Smooth muscle cell (in vitro differentiated cells): ENCODE measurements at regions not wholly inside any gene's neighbourhood (a gene's known extent, or its start where the extent isn't known, plus 50 kb on each side); places are given as distances from the start of the nearest gene placed in this dataset.

Source experiments
- DNase-seq: peaks from one replicate; lab custom pipeline; 2025; ENCODE audit not compliant: unreplicated experiment; lab: John Stamatoyannopoulos, UW
- H2AFZ ChIP-seq: fragments of 200-600 bp; sonication (generic); 2 replicates; pipeline ENCODE4 v1.6.0; 2016; ENCODE audit warnings: antibody characterized with exemption, low read depth, mild to moderate bottlenecking
- H3F3A ChIP-seq: fragments of 200-600 bp; sonication (generic); 2 replicates; pipeline ENCODE4 v1.6.0; 2017; ENCODE audit warnings: antibody characterized with exemption, low read depth
- H3K27ac ChIP-seq: fragments of 200-600 bp; sonication (generic); 2 replicates; pipeline ENCODE4 v1.5.1; 2016; ENCODE audit warnings: low read depth, mild to moderate bottlenecking
- H3K27me3 ChIP-seq: fragments of 200-600 bp; sonication (generic); 2 replicates; pipeline ENCODE4 v1.6.1; 2016; ENCODE audit warnings: low read depth, mild to moderate bottlenecking
- H3K36me3 ChIP-seq: fragments of 200-600 bp; sonication (generic); 2 replicates; pipeline ENCODE4 v1.5.1; 2016; ENCODE audit warnings: low read depth
- H3K4me1 ChIP-seq: fragments of 200-600 bp; sonication (generic); 2 replicates; pipeline ENCODE4 v1.5.1; 2016; ENCODE audit warnings: low read depth
- H3K4me2 ChIP-seq: fragments of 200-600 bp; sonication (generic); 2 replicates; pipeline ENCODE4 v1.6.0; 2016; ENCODE audit warnings: mild to moderate bottlenecking
- H3K4me3 ChIP-seq: fragments of 200-600 bp; sonication (generic); 2 replicates; pipeline ENCODE4 v1.5.1; 2016; ENCODE audit warnings: mild to moderate bottlenecking
- H3K79me2 ChIP-seq: fragments of 200-600 bp; sonication (generic); 2 replicates; pipeline ENCODE4 v1.6.0; 2016; ENCODE audit warnings: low read depth, mild to moderate bottlenecking
- H3K9ac ChIP-seq: fragments of 200-600 bp; sonication (generic); 2 replicates; pipeline ENCODE4 v1.6.0; 2016; ENCODE audit warnings: low read depth
- H3K9me3 ChIP-seq: fragments of 200-600 bp; sonication (generic); replicated peaks from 2 replicates; pipeline ENCODE4 v1.5.1; 2016; ENCODE audit warnings: low read depth
- H4K20me1 ChIP-seq: fragments of 200-600 bp; sonication (generic); 2 replicates; pipeline ENCODE4 v1.6.0; 2016; ENCODE audit warnings: low read depth
- WGBS: methylation state at CpG from one replicate; pipeline ENCODE4 v1.1.7; 2016; ENCODE audit warnings: low lambda C conversion rate; 5-methylcytosine and 5-hydroxymethylcytosine counted together
- TF ChIP-seq, protein P1 (sequence below): fragments of 200-600 bp; sonication (generic); IDR thresholded peaks from 2 replicates; pipeline ENCODE4 v1.5.1; 2017; ENCODE audit warnings: borderline replicate concordance, mild to moderate bottlenecking, antibody characterized with exemption; ENCODE audit not compliant: insufficient read depth, poor library complexity, severe bottlenecking

DNA sequence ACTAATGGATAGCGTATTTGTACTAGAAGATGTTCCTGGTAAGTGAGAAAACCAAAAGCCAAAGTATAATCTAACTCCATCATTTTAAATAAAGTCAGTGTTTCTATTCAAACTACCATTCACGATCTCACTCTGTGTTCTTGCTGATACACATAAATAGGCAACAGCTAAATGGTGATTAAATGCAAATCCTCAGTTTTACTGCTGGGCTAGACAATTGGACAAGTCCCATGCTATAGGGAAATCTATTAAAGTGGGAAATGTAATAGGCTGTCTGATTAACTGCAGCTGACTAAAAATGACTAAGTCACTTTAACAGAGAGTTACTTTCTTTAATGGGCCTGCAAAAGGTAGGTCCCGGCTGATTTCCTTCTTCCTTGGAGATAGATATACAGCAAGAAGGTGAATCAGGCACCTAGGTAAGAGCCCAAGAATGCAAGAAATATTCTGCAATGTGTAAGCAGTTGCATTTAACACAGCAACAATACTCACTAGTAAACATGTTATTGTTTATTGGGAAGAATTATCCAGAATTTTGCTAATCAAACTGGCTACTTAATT, 298.4 kb downstream of the SLITRK6 start:
- peak overlapping the region; percentile 23 for H3K27ac ChIP-seq
- H4K20me1 ChIP-seq = no peaks in the 10 kb centered on the region
- no peak overlapping the region for H2AFZ ChIP-seq
- H3K4me3 ChIP-seq = no peak overlapping the region
- H3F3A ChIP-seq = no peaks in the 10 kb centered on the region
- H3K9me3 ChIP-seq = no peaks in the 10 kb centered on the region
- no peak overlapping the region for H3K4me2 ChIP-seq
- no peaks in the 10 kb centered on the region for H3K36me3 ChIP-seq
- no peaks in the 10 kb centered on the region for H3K79me2 ChIP-seq
- TF ChIP-seq, protein P1, sequence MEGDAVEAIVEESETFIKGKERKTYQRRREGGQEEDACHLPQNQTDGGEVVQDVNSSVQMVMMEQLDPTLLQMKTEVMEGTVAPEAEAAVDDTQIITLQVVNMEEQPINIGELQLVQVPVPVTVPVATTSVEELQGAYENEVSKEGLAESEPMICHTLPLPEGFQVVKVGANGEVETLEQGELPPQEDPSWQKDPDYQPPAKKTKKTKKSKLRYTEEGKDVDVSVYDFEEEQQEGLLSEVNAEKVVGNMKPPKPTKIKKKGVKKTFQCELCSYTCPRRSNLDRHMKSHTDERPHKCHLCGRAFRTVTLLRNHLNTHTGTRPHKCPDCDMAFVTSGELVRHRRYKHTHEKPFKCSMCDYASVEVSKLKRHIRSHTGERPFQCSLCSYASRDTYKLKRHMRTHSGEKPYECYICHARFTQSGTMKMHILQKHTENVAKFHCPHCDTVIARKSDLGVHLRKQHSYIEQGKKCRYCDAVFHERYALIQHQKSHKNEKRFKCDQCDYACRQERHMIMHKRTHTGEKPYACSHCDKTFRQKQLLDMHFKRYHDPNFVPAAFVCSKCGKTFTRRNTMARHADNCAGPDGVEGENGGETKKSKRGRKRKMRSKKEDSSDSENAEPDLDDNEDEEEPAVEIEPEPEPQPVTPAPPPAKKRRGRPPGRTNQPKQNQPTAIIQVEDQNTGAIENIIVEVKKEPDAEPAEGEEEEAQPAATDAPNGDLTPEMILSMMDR = no peak
- DNase-seq = no peak
- no peak overlapping the region for H3K9ac ChIP-seq
- whole genome bisulfite sequencing = 63% methylated on average over 3 of the region's 3 CpGs
- no peaks in the 10 kb centered on the region for H3K27me3 ChIP-seq
- no peaks in the 10 kb centered on the region for H3K4me1 ChIP-seq

DNA sequence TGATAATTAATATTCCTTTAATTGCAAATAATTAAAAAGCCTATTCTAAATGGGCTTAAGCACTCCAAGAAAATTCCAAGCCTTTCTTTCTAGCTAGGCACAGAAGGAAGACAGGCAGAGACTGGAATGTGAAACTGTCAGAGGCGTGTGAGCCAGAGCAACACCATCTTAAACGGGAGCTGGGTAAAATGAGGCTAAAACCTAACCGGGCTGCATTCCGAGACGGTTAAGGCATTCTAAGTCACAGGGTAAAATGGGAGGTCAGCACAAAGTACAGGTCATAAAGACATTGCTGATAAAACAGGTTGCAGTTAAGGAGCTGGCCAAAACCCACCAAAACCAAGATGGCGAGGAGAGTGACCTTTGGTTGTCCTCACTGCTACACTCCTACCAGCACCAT, 300.4 kb downstream of the SLITRK6 start:
- H4K20me1 ChIP-seq = no peaks in the 10 kb centered on the region
- 76% methylated on average over 6 of the region's 6 CpGs for WGBS
- no peak overlapping the region for H2AFZ ChIP-seq

DNA sequence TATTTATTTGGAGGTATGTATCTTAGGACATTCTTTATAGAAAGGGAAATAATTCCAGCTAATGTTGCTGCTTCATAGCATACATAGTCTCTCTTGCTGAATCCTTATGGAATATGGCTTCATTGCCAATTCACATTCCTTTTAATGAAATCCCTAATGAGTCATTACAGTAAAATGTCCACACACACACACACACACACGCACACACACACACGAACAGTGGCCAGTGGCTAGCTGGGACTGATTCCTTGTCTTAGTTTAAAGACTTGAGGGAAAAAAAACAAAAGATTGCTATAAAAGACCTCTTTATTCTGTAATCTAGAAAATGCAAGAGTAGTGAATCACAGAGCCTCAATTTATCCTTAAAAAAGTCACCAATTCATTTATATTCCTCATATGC, 301.6 kb downstream of the SLITRK6 start:
- TF ChIP-seq, protein P1 = no peak
- no peaks in the 10 kb centered on the region for H3K4me1 ChIP-seq
- H3K9me3 ChIP-seq = no peaks in the 10 kb centered on the region
- no peak for DNase-seq
- H3K27ac ChIP-seq = peak overlapping the region; percentile 54
- no peaks in the 10 kb centered on the region for H4K20me1 ChIP-seq
- no peak overlapping the region for H3K9ac ChIP-seq
- H3K27me3 ChIP-seq = no peaks in the 10 kb centered on the region
- 25% methylated on average over 2 of the region's 2 CpGs for WGBS
- no peaks in the 10 kb centered on the region for H3K79me2 ChIP-seq
- no peak overlapping the region for H3K4me3 ChIP-seq
- H3K36me3 ChIP-seq = no peaks in the 10 kb centered on the region
- no peaks in the 10 kb centered on the region for H3F3A ChIP-seq
- H2AFZ ChIP-seq = no peak overlapping the region
- H3K4me2 ChIP-seq = peak overlapping the region; percentile 72

More for the DNA sequence above, 300.4 kb downstream of the SLITRK6 start:
- TF ChIP-seq, protein P1 = no peak
- no peak for DNase-seq
- Histone ChIP-seq H3K9ac (no peak overlapping the region), H3K4me1 (no peaks in the 10 kb centered on the region), H3K79me2 (no peaks in the 10 kb centered on the region), H3K4me2 (no peak overlapping the region), H3F3A (no peaks in the 10 kb centered on the region), H3K9me3 (no peaks in the 10 kb centered on the region), H3K27me3 (no peaks in the 10 kb centered on the region), H3K36me3 (no peaks in the 10 kb centered on the region), H3K4me3 (no peak overlapping the region), H3K27ac (peak overlapping the region; percentile 54)

DNA sequence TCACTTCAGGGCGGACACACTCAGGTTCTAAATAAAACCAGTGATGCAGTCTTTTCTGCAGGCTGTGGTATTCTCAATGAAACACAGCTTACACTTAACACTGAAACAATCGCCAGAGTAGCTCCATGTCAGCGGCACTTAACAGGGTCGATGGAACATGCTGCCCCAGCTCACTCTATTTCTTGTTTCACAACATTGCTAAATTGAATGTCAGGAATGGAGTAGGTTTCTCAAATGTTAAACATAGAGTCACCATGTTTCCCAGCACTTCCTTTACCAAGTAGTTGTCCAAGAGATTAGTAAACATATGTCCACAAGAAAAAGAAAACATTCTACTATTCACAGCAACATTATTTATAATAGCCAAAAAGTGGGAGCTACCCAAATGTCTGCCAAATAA, 306.9 kb downstream of the SLITRK6 start:
- no peaks in the 10 kb centered on the region for H3K9me3 ChIP-seq
- H4K20me1 ChIP-seq = no peaks in the 10 kb centered on the region
- H3K36me3 ChIP-seq = no peaks in the 10 kb centered on the region
- 92% methylated on average over 4 of the region's 4 CpGs for WGBS
- H3K4me2 ChIP-seq = no peak overlapping the region
- H3K4me3 ChIP-seq = no peak overlapping the region
- no peak overlapping the region for H3K9ac ChIP-seq
- no peaks in the 10 kb centered on the region for H3K27me3 ChIP-seq
- H3F3A ChIP-seq = no peaks in the 10 kb centered on the region
- H3K79me2 ChIP-seq = no peaks in the 10 kb centered on the region
- no peaks in the 10 kb centered on the region for H3K4me1 ChIP-seq
- TF ChIP-seq, protein P1 = no peak
- H3K27ac ChIP-seq = no peak overlapping the region
- H2AFZ ChIP-seq = no peak overlapping the region
- DNase-seq = no peak
